H1 (cell line): ENCODE measurements at regions not wholly inside any gene's neighbourhood (a gene's known extent, or its start where the extent isn't known, plus 50 kb on each side); places are given as distances from the start of the nearest gene placed in this dataset.

Experiments used
- CTCF ChIA-PET: fragments of 300-600 bp; sonication (Branson Sonifier 250); formaldehyde crosslinking; loops from one replicate; lab custom pipeline; 2021; ENCODE audit not compliant: partially characterized antibody; lab: Charles Lee
- POLR2A ChIA-PET: fragments of 300-600 bp; sonication (Branson Sonifier 250); formaldehyde crosslinking; loops from one replicate; lab custom pipeline; 2021; ENCODE audit warnings: inconsistent platforms; ENCODE audit not compliant: partially characterized antibody; lab: Charles Lee
- DNase-seq, 2 experiments: peaks; one replicate each; pipeline versions ENCODE4 v3.0.0 to v3.0.0-alpha.2; 2010 to 2022; ENCODE audit warnings: low spot score in 2 of 2, low read depth in 1 of 2, mixed read lengths in 1 of 2
- FAIRE-seq: peaks from 2 replicates; lab custom pipeline; 2011; peaks lifted over from hg19 to GRCh38; lab: Jason Lieb, UNC
- H2AFZ ChIP-seq: 2 replicates; pipeline ENCODE4 v1.8.1; 2012; ENCODE audit warnings: low read length, inconsistent platforms
- H2AK5ac ChIP-seq: 2 replicates; pipeline ENCODE4 v1.6.1; 2013; ENCODE audit warnings: low read depth, low read length
- H2BK120ac ChIP-seq: replicated peaks from 2 replicates; pipeline ENCODE3; 2013; ENCODE audit warnings: low read depth, low read length, inconsistent platforms
- H2BK12ac ChIP-seq: 2 replicates; pipeline ENCODE4 v1.6.1; 2013; ENCODE audit warnings: low read depth, low read length
- H2BK15ac ChIP-seq: 2 replicates; pipeline ENCODE4 v1.6.1; 2013; ENCODE audit warnings: low read length
- H2BK20ac ChIP-seq: 2 replicates; pipeline ENCODE4 v1.6.1; 2013; ENCODE audit warnings: low read length
- H2BK5ac ChIP-seq: 2 replicates; pipeline ENCODE4 v1.6.1; 2013; ENCODE audit warnings: low read depth, low read length
- H3K14ac ChIP-seq: 2 replicates; pipeline ENCODE4 v1.6.1; 2013; ENCODE audit warnings: inconsistent platforms; ENCODE audit not compliant: insufficient read length
- H3K18ac ChIP-seq: 2 replicates; pipeline ENCODE4 v1.6.1; 2013; ENCODE audit warnings: low read length; ENCODE audit errors: extremely low read depth
- H3K23ac ChIP-seq: 2 replicates; pipeline ENCODE4 v1.6.1; 2013; ENCODE audit warnings: inconsistent platforms; ENCODE audit not compliant: insufficient read length
- H3K23me2 ChIP-seq: 2 replicates; pipeline ENCODE4 v1.6.1; 2013; ENCODE audit warnings: low read depth, low read length
- H3K27ac ChIP-seq: 2 replicates; pipeline ENCODE4 v1.6.1; 2011; ENCODE audit warnings: low read depth, low read length, inconsistent platforms
- H3K27me3 ChIP-seq, 4 experiments: replicated peaks in 1 of 4; 1 replicate in 1 of 4; 2 replicates in 3 of 4; pipeline versions ENCODE4 v1.6.1 to v1.8.1; 2011 to 2013; ENCODE audit warnings: low read length in 3 of 4, mild to moderate bottlenecking in 3 of 4, inconsistent platforms in 2 of 4, mixed read lengths in 2 of 4, moderate library complexity in 1 of 4; ENCODE audit not compliant: control insufficient read depth in 3 of 4, insufficient read depth in 3 of 4; ENCODE audit errors: extremely low read depth in 1 of 4
- H3K36me3 ChIP-seq, 4 experiments: 2 replicates each; pipeline versions ENCODE4 v1.6.1 to v1.8.1; 2011 to 2013; ENCODE audit warnings: mild to moderate bottlenecking in 4 of 4, low read length in 3 of 4, moderate library complexity in 2 of 4, control low read depth in 1 of 4, inconsistent platforms in 1 of 4; ENCODE audit not compliant: insufficient read depth in 4 of 4, control insufficient read depth in 2 of 4
- H3K4ac ChIP-seq: replicated peaks from 2 replicates; pipeline ENCODE3; 2013; ENCODE audit warnings: low read length, low read depth, mixed read lengths, inconsistent platforms; ENCODE audit not compliant: insufficient read length
- H3K4me1 ChIP-seq, 4 experiments: replicated peaks in 1 of 4; 1 replicate in 1 of 4; 2 replicates in 3 of 4; pipeline versions ENCODE4 v1.6.1 to v1.8.1; 2011 to 2013; ENCODE audit warnings: low read length in 3 of 4, inconsistent platforms in 2 of 4, mixed read lengths in 1 of 4; ENCODE audit not compliant: insufficient read depth in 4 of 4, control insufficient read depth in 3 of 4
- H3K4me2 ChIP-seq, 2 experiments: 2 replicates each; pipeline versions ENCODE4 v1.6.1 to v1.8.1; 2011 to 2013; ENCODE audit warnings: low read depth in 2 of 2, low read length in 2 of 2, control low read depth in 1 of 2, inconsistent platforms in 1 of 2, mild to moderate bottlenecking in 1 of 2; ENCODE audit not compliant: insufficient read depth in 1 of 2
- H3K4me3 ChIP-seq, 4 experiments: fragments of 200-600, 300-600 bp in 1 of 4; sonication (generic), shearing (Covaris generic), sonication (Bioruptor Twin) in 1 of 4; 2 replicates each; pipeline versions ENCODE4 v1.5.1 to v1.8.1; 2011 to 2016; ENCODE audit warnings: low read length in 4 of 4, low read depth in 3 of 4, control low read depth in 2 of 4, inconsistent platforms in 2 of 4, mild to moderate bottlenecking in 2 of 4, mixed read lengths in 1 of 4, moderate library complexity in 1 of 4; ENCODE audit not compliant: insufficient read depth in 2 of 4; ENCODE audit errors: extremely low read depth in 1 of 4
- H3K56ac ChIP-seq: replicated peaks from 2 replicates; pipeline ENCODE3; 2013; ENCODE audit warnings: low read depth, mild to moderate bottlenecking, mixed read lengths, low read length, inconsistent platforms; ENCODE audit not compliant: insufficient read length
- H3K79me1 ChIP-seq: 2 replicates; pipeline ENCODE4 v1.6.1; 2013; ENCODE audit warnings: low read depth, low read length, control low read depth
- H3K79me2 ChIP-seq, 2 experiments: 2 replicates each; pipeline versions ENCODE4 v1.6.1 to v1.8.1; 2012 to 2013; ENCODE audit warnings: low read length in 2 of 2, mild to moderate bottlenecking in 2 of 2, inconsistent platforms in 1 of 2; ENCODE audit not compliant: insufficient read depth in 2 of 2, control insufficient read depth in 1 of 2
- H3K9ac ChIP-seq, 4 experiments: replicated peaks in 1 of 4; 1 replicate in 1 of 4; 2 replicates in 3 of 4; pipeline versions ENCODE4 v1.6.1 to v1.8.1; 2011 to 2013; ENCODE audit warnings: low read depth in 3 of 4, low read length in 3 of 4, control low read depth in 2 of 4, mild to moderate bottlenecking in 2 of 4, moderate library complexity in 2 of 4, inconsistent platforms in 1 of 4; ENCODE audit errors: extremely low read depth in 1 of 4
- H3K9me3 ChIP-seq, 2 experiments: 2 replicates each; pipeline versions ENCODE4 v1.6.1 to v1.8.1; 2012 to 2013; ENCODE audit warnings: mild to moderate bottlenecking in 2 of 2, moderate library complexity in 2 of 2, control low read depth in 1 of 2, inconsistent platforms in 1 of 2, low read depth in 1 of 2, low read length in 1 of 2, mixed read lengths in 1 of 2; ENCODE audit not compliant: insufficient read depth in 2 of 2
- H4K20me1 ChIP-seq, 2 experiments: replicated peaks in 1 of 2; 2 replicates each; pipeline versions ENCODE3 to v1.8.1; 2011 to 2013; ENCODE audit warnings: inconsistent platforms in 2 of 2, low read length in 2 of 2, mild to moderate bottlenecking in 1 of 2; ENCODE audit not compliant: insufficient read depth in 2 of 2, control insufficient read depth in 1 of 2
- H4K5ac ChIP-seq: 2 replicates; pipeline ENCODE4 v1.6.1; 2013; ENCODE audit warnings: low read length, low read depth, mixed read lengths, inconsistent platforms; ENCODE audit not compliant: insufficient read length
- H4K8ac ChIP-seq: 2 replicates; pipeline ENCODE4 v1.8.0; 2013; ENCODE audit warnings: mild to moderate bottlenecking, moderate library complexity, low read length, inconsistent platforms; ENCODE audit not compliant: insufficient read depth; ENCODE audit errors: extremely low read depth
- H4K91ac ChIP-seq: replicated peaks from 2 replicates; pipeline ENCODE3; 2013; ENCODE audit warnings: low read length, mixed read lengths, inconsistent platforms; ENCODE audit not compliant: insufficient read length
- CHD1 ChIP-seq: IDR thresholded peaks from 2 replicates; pipeline ENCODE4 v1.6.1; 2012; ENCODE audit warnings: low read depth, low read length, improper control_type of control experiment
- SIN3A ChIP-seq, 2 experiments: IDR thresholded peaks in 1 of 2; conservative IDR thresholded peaks in 1 of 2; 2 replicates each; pipeline ENCODE4 v1.6.1; 2011 to 2012; ENCODE audit warnings: low read length in 2 of 2, improper control_type of control experiment in 1 of 2, low read depth in 1 of 2, mild to moderate bottlenecking in 1 of 2
- WGBS, 2 experiments: shearing (Covaris generic) in 1 of 2; methylation state at CpG; one replicate each; pipeline versions ENCODE4 v1.1.6 to v1.1.7; 2013 to 2015; ENCODE audit warnings: low lambda C conversion rate in 2 of 2, mixed read lengths in 2 of 2, inconsistent platforms in 1 of 2, low coverage in 1 of 2, missing lambda C conversion rate in 1 of 2; ENCODE audit not compliant: insufficient replicate concordance in 2 of 2, insufficient coverage in 1 of 2, insufficient read length in 1 of 2; ENCODE audit errors: extremely low coverage in 1 of 2, missing lambda C conversion rate in 1 of 2; 5-methylcytosine and 5-hydroxymethylcytosine counted together

DNA sequence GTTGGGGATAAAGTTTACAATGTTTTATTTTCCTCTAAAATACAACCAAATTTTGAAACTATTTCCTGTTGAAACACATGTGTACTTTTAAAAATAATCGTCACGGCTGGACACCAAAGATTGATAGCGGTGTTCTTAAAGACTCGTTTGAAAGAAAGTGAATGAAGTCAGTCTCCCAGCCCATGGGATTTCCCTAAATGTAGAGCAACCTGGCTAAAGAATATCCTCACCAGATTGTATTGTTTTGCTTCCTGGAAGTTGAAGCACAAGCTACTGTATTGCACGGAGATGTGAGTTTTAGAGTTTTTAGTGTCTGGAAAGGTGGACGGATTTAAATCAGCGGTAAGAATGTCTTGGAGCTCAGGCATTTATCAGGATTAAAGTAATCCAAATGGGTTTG is 189.5 kb downstream of the THBS2 start:
- Histone ChIP-seq H2BK15ac (no peak overlapping the region), H3K56ac (no peak overlapping the region), H3K79me2 (no peaks in the 10 kb centered on the region), H3K18ac (no peak overlapping the region), H3K23me2 (no peaks in the 10 kb centered on the region), H3K4me2 (no peak overlapping the region), H4K5ac (no peak overlapping the region), H3K14ac (no peak overlapping the region), H2BK12ac (no peak overlapping the region), H2BK20ac (no peak overlapping the region), H3K23ac (no peak overlapping the region), H2AFZ (no peak overlapping the region), H3K27me3 (no peaks in the 10 kb centered on the region; a peak in 1 of 7 replicates), H3K4me3 (no peak overlapping the region), H3K36me3 (no peaks in the 10 kb centered on the region), H3K4ac (no peak overlapping the region), H3K4me1 (no peaks in the 10 kb centered on the region), H4K20me1 (no peaks in the 10 kb centered on the region), H3K79me1 (no peaks in the 10 kb centered on the region), H4K8ac (no peak overlapping the region), H3K27ac (no peak overlapping the region), H3K9ac (no peak overlapping the region), H3K9me3 (no peaks in the 10 kb centered on the region), H2BK5ac (no peak overlapping the region), H2BK120ac (no peak overlapping the region), H4K91ac (no peak overlapping the region), H2AK5ac (no peak overlapping the region)
- FAIRE-seq (no peak), DNase-seq (no peak)
- ChIA-PET CTCF (interaction anchor here (1.5 kb wide), 1 partner anchor 19 kb away, joined by 4 read pairs; no protein-coding TSS in a partner anchor), POLR2A (no interaction called here)
- 97% methylated on average over 7 of the region's 7 CpGs; no CpG with 5 or more reads in 1 of the 2 experiments for WGBS, 2 experiments
- TF ChIP-seq CHD1 (no peak), SIN3A (conservative IDR thresholded peaks at IDR 0.05 in 1 of 2, IDR thresholded peaks at IDR 0.05 in 1 of 2; ENCODE audit: low read depth in 1 of 2, low read length in 2 of 2) (no peak)
